Neural cell (in vitro differentiated cells): ENCODE measurements at regions not wholly inside any gene's neighbourhood (a gene's known extent, or its start where the extent isn't known, plus 50 kb on each side); places are given as distances from the start of the nearest gene placed in this dataset.

Experiments used
- EZH2 ChIP-seq: fragments of 200-600, 300-800 bp; shearing (Covaris generic), sonication (generic); IDR thresholded peaks from 2 replicates; pipeline ENCODE4 v1.6.1; 2014; ENCODE audit warnings: antibody characterized with exemption, low read length, borderline replicate concordance, mild to moderate bottlenecking; ENCODE audit not compliant: insufficient read depth, poor library complexity, severe bottlenecking
- RAD21 ChIP-seq: fragments of 450-650 bp; conservative IDR thresholded peaks from 2 replicates; pipeline ENCODE4 v1.6.1; 2014; ENCODE audit warnings: antibody characterized with exemption, mild to moderate bottlenecking, moderate library complexity
- SMC3 ChIP-seq: fragments of 450-650 bp; conservative IDR thresholded peaks from 2 replicates; pipeline ENCODE4 v1.6.1; 2014; ENCODE audit warnings: antibody characterized with exemption, mild to moderate bottlenecking, moderate library complexity; ENCODE audit not compliant: poor library complexity
- TAF1 ChIP-seq: IDR thresholded peaks from 2 replicates; pipeline ENCODE4 v1.6.1; 2012; ENCODE audit warnings: low read depth
- TF ChIP-seq, protein P1 (sequence below): fragments of 450-650 bp; IDR thresholded peaks from 2 replicates; pipeline ENCODE4 v1.5.1; 2014; ENCODE audit warnings: antibody characterized with exemption, mild to moderate bottlenecking, moderate library complexity; ENCODE audit not compliant: poor library complexity, severe bottlenecking

DNA sequence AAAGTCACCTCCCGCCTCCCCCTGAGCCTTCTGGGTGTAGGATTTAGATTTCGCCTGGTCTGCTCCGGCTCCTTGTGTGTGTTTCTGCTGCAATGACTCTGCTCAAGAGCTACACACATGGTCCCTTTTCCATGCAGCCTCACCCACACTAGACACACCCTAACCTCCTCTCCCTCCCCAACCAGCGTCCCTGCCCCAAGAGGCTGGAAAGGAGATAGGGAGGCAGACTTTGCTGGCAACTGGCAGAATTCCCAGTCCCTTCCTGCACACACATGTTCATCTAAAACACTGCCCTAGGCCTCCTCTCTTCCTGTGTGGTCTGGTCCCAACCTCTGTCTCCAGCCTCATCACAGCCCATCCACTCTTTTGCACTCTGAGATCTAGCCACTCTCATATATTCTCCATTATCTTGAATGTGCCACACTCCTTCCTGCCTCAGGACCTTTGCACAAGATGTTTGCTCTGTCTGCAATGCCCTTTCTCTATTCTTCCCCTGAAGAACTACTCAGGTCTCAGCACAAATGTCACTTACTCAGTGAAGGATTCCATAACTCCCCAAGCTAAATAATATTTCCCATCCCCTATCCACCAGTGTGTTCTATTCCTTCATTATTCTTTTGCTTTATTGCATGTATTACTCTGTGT is 253.8 kb downstream of the CDK5RAP2 start:
- TF ChIP-seq, protein P1, sequence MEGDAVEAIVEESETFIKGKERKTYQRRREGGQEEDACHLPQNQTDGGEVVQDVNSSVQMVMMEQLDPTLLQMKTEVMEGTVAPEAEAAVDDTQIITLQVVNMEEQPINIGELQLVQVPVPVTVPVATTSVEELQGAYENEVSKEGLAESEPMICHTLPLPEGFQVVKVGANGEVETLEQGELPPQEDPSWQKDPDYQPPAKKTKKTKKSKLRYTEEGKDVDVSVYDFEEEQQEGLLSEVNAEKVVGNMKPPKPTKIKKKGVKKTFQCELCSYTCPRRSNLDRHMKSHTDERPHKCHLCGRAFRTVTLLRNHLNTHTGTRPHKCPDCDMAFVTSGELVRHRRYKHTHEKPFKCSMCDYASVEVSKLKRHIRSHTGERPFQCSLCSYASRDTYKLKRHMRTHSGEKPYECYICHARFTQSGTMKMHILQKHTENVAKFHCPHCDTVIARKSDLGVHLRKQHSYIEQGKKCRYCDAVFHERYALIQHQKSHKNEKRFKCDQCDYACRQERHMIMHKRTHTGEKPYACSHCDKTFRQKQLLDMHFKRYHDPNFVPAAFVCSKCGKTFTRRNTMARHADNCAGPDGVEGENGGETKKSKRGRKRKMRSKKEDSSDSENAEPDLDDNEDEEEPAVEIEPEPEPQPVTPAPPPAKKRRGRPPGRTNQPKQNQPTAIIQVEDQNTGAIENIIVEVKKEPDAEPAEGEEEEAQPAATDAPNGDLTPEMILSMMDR: no peak
- TF ChIP-seq SMC3 (no peak), EZH2 (no peak), TAF1 (no peak), RAD21 (no peak)
